ENCODE measurements at regions not wholly inside any gene's neighbourhood (a gene's known extent, or its start where the extent isn't known, plus 50 kb on each side); places are given as distances from the start of the nearest gene placed in this dataset.

DNA sequence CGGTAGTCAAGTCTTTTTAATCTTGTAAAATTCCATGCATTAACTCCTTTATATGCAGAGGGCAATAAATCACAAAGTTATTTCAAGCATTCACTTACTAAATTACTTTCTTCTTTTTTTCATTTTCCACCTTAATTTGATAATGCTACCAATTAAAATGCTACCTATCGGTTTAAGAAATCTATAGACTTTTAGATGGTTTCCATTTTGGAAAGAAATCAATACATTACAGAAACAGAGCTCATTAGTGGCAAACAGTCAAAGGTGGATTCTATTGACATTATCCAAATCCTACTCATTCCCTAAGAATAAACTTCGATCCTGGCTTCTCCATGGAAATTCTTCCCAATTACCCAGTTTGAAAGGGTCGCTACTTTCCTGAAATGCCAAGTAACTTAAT is 176.5 kb downstream of the MREG start:
- H3K4me2 ChIP-seq (ENCODE audit: low read length) = no peak overlapping the region
- H2AFZ ChIP-seq (ENCODE audit: low read depth, low read length) = no peak overlapping the region
- no peaks in the 10 kb centered on the region for H3K36me3 ChIP-seq (ENCODE audit: insufficient read depth, low read length)
- H3K27ac ChIP-seq (ENCODE audit: low read length) = no peak overlapping the region
- no peaks in the 10 kb centered on the region for H3K9me3 ChIP-seq (ENCODE audit: low read length)
- no peaks in the 10 kb centered on the region for H3K79me2 ChIP-seq (replicated peaks; ENCODE audit: insufficient read depth, low read length)
- no peaks in the 10 kb centered on the region for H3F3A ChIP-seq (ENCODE audit: insufficient read depth, low read length, poor library complexity, severe bottlenecking)
- no peak overlapping the region for H3K4me3 ChIP-seq (ENCODE audit: low read length)
- no peak for TF ChIP-seq EZH2 (IDR thresholded peaks at IDR 0.05; ENCODE audit: borderline replicate concordance, insufficient read depth, low read length, poor library complexity, severe bottlenecking)
- TF ChIP-seq MXI1 (conservative IDR thresholded peaks at IDR 0.05; ENCODE audit: poor library complexity, severe bottlenecking) = no peak
- TF ChIP-seq, protein P1, sequence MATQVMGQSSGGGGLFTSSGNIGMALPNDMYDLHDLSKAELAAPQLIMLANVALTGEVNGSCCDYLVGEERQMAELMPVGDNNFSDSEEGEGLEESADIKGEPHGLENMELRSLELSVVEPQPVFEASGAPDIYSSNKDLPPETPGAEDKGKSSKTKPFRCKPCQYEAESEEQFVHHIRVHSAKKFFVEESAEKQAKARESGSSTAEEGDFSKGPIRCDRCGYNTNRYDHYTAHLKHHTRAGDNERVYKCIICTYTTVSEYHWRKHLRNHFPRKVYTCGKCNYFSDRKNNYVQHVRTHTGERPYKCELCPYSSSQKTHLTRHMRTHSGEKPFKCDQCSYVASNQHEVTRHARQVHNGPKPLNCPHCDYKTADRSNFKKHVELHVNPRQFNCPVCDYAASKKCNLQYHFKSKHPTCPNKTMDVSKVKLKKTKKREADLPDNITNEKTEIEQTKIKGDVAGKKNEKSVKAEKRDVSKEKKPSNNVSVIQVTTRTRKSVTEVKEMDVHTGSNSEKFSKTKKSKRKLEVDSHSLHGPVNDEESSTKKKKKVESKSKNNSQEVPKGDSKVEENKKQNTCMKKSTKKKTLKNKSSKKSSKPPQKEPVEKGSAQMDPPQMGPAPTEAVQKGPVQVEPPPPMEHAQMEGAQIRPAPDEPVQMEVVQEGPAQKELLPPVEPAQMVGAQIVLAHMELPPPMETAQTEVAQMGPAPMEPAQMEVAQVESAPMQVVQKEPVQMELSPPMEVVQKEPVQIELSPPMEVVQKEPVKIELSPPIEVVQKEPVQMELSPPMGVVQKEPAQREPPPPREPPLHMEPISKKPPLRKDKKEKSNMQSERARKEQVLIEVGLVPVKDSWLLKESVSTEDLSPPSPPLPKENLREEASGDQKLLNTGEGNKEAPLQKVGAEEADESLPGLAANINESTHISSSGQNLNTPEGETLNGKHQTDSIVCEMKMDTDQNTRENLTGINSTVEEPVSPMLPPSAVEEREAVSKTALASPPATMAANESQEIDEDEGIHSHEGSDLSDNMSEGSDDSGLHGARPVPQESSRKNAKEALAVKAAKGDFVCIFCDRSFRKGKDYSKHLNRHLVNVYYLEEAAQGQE (IDR thresholded peaks at IDR 0.05; ENCODE audit: borderline replicate concordance) = no peak
- TF ChIP-seq, protein P2, sequence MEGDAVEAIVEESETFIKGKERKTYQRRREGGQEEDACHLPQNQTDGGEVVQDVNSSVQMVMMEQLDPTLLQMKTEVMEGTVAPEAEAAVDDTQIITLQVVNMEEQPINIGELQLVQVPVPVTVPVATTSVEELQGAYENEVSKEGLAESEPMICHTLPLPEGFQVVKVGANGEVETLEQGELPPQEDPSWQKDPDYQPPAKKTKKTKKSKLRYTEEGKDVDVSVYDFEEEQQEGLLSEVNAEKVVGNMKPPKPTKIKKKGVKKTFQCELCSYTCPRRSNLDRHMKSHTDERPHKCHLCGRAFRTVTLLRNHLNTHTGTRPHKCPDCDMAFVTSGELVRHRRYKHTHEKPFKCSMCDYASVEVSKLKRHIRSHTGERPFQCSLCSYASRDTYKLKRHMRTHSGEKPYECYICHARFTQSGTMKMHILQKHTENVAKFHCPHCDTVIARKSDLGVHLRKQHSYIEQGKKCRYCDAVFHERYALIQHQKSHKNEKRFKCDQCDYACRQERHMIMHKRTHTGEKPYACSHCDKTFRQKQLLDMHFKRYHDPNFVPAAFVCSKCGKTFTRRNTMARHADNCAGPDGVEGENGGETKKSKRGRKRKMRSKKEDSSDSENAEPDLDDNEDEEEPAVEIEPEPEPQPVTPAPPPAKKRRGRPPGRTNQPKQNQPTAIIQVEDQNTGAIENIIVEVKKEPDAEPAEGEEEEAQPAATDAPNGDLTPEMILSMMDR (IDR thresholded peaks at IDR 0.05; ENCODE audit: poor library complexity, severe bottlenecking) = no peak
- no peak for TF ChIP-seq POLR2AphosphoS5 (IDR thresholded peaks at IDR 0.05)
- TF ChIP-seq RAD21 (conservative IDR thresholded peaks at IDR 0.05) = no peak
- TF ChIP-seq SMC3 (conservative IDR thresholded peaks at IDR 0.05; ENCODE audit: poor library complexity) = no peak
- TF ChIP-seq TAF1 (IDR thresholded peaks at IDR 0.05; ENCODE audit: low read depth) = no peak
- no peak for TF ChIP-seq EP300 (conservative IDR thresholded peaks at IDR 0.05; ENCODE audit: poor library complexity, severe bottlenecking)
- no peaks in the 10 kb centered on the region for H3K27me3 ChIP-seq (ENCODE audit: insufficient read depth, low read depth, low read length)
- H3K9me2 ChIP-seq (ENCODE audit: insufficient read depth, low read length) = no peaks in the 10 kb centered on the region
- no peaks in the 10 kb centered on the region for H4K20me1 ChIP-seq (ENCODE audit: insufficient read depth)
- no peak overlapping the region for H3K9ac ChIP-seq (ENCODE audit: low read length)

DNA sequence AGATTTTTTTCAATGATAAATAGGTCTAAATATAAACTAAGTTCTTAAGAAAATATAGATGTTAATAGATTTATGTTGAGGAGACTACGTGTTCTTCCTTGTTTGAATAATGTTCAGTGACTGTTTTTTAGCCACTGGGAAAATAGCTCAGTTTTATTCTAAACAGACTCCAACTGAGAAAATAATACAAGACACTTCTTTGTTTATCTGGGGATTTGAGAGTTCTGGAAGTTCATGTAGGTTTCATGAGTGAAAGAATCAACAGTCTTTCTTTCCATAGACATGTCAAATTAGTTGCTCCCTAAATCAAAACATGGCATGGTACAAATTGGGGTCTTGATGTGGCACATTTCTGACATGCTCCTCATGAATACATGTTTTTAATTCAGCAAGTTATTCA is 177.7 kb downstream of the MREG start:
- TF ChIP-seq POLR2AphosphoS5 (IDR thresholded peaks at IDR 0.05) (no peak), EP300 (conservative IDR thresholded peaks at IDR 0.05; ENCODE audit: poor library complexity, severe bottlenecking) (no peak), RAD21 (conservative IDR thresholded peaks at IDR 0.05) (no peak), MXI1 (conservative IDR thresholded peaks at IDR 0.05; ENCODE audit: poor library complexity, severe bottlenecking) (no peak), SMC3 (conservative IDR thresholded peaks at IDR 0.05; ENCODE audit: poor library complexity) (no peak), TAF1 (IDR thresholded peaks at IDR 0.05; ENCODE audit: low read depth) (no peak)
- TF ChIP-seq, protein P1 (IDR thresholded peaks at IDR 0.05; ENCODE audit: borderline replicate concordance) = no peak
- H3K27me3 ChIP-seq (ENCODE audit: insufficient read depth, low read depth, low read length) = no peaks in the 10 kb centered on the region
- no peaks in the 10 kb centered on the region for H3K36me3 ChIP-seq (ENCODE audit: insufficient read depth, low read length)
- no peaks in the 10 kb centered on the region for H3K9me3 ChIP-seq (ENCODE audit: low read length)
- no peaks in the 10 kb centered on the region for H3F3A ChIP-seq (ENCODE audit: insufficient read depth, low read length, poor library complexity, severe bottlenecking)
- no peaks in the 10 kb centered on the region for H3K9me2 ChIP-seq (ENCODE audit: insufficient read depth, low read length)
- no peak overlapping the region for H3K27ac ChIP-seq (ENCODE audit: low read length)
- H3K4me2 ChIP-seq (ENCODE audit: low read length) = no peak overlapping the region
- no peaks in the 10 kb centered on the region for H3K79me2 ChIP-seq (replicated peaks; ENCODE audit: insufficient read depth, low read length)
- no peak overlapping the region for H3K4me3 ChIP-seq (ENCODE audit: low read length)
- no peak overlapping the region for H3K9ac ChIP-seq (ENCODE audit: low read length)
- no peak overlapping the region for H2AFZ ChIP-seq (ENCODE audit: low read depth, low read length)
- no peaks in the 10 kb centered on the region for H4K20me1 ChIP-seq (ENCODE audit: insufficient read depth)

Measured in neural cell (in vitro differentiated cells).